ENCODE measurements at regions not wholly inside any gene's neighbourhood (a gene's known extent, or its start where the extent isn't known, plus 50 kb on each side); places are given as distances from the start of the nearest gene placed in this dataset.

DNA sequence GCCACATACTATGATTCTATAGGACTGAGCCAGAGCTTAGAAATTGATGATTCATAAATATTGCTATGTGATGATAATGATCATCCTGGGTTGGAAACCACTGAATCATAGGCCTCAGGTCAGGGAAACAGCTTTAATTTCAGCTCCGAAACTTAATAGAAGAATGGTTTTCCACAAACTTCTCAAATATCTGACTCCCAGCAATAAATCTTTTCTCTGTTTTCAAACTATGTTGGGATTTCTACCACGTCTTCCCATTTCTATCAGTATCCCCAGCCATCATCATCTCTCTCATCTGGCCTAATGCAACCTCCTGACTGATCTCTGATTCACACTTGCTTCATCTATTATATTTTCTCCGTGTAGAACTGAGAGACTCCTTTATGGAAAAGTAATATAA, 521.8 kb upstream of the AGA start:
- Histone ChIP-seq H3K4me2 (ENCODE audit: insufficient read depth, low read length) (no peak overlapping the region), H4K20me1 (ENCODE audit: insufficient read depth, low read length) (no peaks in the 10 kb centered on the region), H3K9me3 (ENCODE audit: low read depth, low read length) (no peaks in the 10 kb centered on the region), H3K27ac (ENCODE audit: low read depth, low read length) (no peak overlapping the region), H2AFZ (ENCODE audit: low read length) (no peak overlapping the region), H3K4me1 (ENCODE audit: insufficient read depth, low read length) (no peaks in the 10 kb centered on the region), H3K36me3 (ENCODE audit: insufficient read depth, low read length) (no peaks in the 10 kb centered on the region), H3K4me3 (ENCODE audit: insufficient read depth, low read length) (no peak overlapping the region), H3K79me2 (ENCODE audit: insufficient read depth, low read length) (no peaks in the 10 kb centered on the region), H3K27me3 (ENCODE audit: insufficient read depth, low read length) (no peaks in the 10 kb centered on the region)
- TF ChIP-seq, protein P1, sequence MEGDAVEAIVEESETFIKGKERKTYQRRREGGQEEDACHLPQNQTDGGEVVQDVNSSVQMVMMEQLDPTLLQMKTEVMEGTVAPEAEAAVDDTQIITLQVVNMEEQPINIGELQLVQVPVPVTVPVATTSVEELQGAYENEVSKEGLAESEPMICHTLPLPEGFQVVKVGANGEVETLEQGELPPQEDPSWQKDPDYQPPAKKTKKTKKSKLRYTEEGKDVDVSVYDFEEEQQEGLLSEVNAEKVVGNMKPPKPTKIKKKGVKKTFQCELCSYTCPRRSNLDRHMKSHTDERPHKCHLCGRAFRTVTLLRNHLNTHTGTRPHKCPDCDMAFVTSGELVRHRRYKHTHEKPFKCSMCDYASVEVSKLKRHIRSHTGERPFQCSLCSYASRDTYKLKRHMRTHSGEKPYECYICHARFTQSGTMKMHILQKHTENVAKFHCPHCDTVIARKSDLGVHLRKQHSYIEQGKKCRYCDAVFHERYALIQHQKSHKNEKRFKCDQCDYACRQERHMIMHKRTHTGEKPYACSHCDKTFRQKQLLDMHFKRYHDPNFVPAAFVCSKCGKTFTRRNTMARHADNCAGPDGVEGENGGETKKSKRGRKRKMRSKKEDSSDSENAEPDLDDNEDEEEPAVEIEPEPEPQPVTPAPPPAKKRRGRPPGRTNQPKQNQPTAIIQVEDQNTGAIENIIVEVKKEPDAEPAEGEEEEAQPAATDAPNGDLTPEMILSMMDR (IDR thresholded peaks at IDR 0.05; ENCODE audit: extremely low read depth, low read depth, low read length): no peak
- no peak for DNase-seq (ENCODE audit: insufficient read length, low spot score, missing footprints)

DNA sequence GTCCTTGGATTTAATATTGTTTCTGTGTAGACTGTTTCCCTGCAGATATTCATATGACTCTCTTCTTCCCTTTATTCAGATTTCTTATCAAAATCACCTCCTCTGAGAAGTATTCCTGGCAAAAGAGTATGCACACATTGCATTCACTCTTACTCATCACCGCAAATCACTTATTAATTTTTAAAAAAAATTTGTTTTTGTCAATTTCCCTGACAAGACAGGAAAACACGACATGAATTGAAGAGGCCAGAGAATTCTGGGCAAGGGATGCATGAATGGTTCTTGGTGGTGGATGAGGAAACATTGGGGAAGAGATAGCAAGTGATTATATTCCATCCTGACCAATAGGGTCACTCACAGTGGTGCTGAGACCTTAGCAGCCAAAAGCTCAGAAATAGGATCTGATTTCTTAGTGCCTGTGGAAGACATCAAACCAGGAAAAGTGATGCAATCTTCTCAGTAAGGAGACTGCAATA, 522.5 kb upstream of the AGA start:
- Histone ChIP-seq H3K27ac (ENCODE audit: low read depth, low read length) (no peak overlapping the region), H4K20me1 (ENCODE audit: insufficient read depth, low read length) (no peaks in the 10 kb centered on the region), H2AFZ (ENCODE audit: low read length) (no peak overlapping the region), H3K79me2 (ENCODE audit: insufficient read depth, low read length) (no peaks in the 10 kb centered on the region), H3K9me3 (ENCODE audit: low read depth, low read length) (no peaks in the 10 kb centered on the region), H3K36me3 (ENCODE audit: insufficient read depth, low read length) (no peaks in the 10 kb centered on the region), H3K4me3 (ENCODE audit: insufficient read depth, low read length) (no peak overlapping the region), H3K27me3 (ENCODE audit: insufficient read depth, low read length) (no peaks in the 10 kb centered on the region), H3K4me2 (ENCODE audit: insufficient read depth, low read length) (no peak overlapping the region), H3K4me1 (ENCODE audit: insufficient read depth, low read length) (no peaks in the 10 kb centered on the region)
- no peak for DNase-seq (ENCODE audit: insufficient read length, low spot score, missing footprints)
- TF ChIP-seq, protein P1 (IDR thresholded peaks at IDR 0.05; ENCODE audit: extremely low read depth, low read depth, low read length): no peak

DNA sequence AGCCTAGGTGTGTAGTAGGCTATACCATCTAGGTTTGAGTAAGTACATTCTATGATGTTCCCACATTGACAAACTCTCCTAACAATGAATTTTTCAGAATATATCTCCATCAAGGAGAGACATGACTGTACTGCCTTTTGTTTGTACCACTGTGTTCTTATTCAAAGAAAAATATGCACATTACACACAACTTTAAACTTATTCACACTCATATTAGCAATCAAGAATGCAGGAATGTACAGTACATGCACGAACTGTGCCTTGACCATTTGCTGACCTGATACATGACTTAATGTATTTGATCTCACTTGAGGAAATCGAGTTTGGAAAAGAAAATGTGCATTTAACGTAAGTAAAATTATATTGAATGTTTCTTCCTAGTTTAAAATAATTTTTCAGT, 525.1 kb upstream of the AGA start:
- no peaks in the 10 kb centered on the region for H3K27me3 ChIP-seq (ENCODE audit: insufficient read depth, low read length)
- no peaks in the 10 kb centered on the region for H4K20me1 ChIP-seq (ENCODE audit: insufficient read depth, low read length)
- no peak overlapping the region for H3K4me2 ChIP-seq (ENCODE audit: insufficient read depth, low read length)
- no peaks in the 10 kb centered on the region for H3K4me1 ChIP-seq (ENCODE audit: insufficient read depth, low read length)
- no peaks in the 10 kb centered on the region for H3K79me2 ChIP-seq (ENCODE audit: insufficient read depth, low read length)
- H3K27ac ChIP-seq (ENCODE audit: low read depth, low read length): no peak overlapping the region
- TF ChIP-seq, protein P1 (IDR thresholded peaks at IDR 0.05; ENCODE audit: extremely low read depth, low read depth, low read length): no peak
- no peak overlapping the region for H2AFZ ChIP-seq (ENCODE audit: low read length)
- no peak for DNase-seq (ENCODE audit: insufficient read length, low spot score, missing footprints)
- H3K36me3 ChIP-seq (ENCODE audit: insufficient read depth, low read length): no peaks in the 10 kb centered on the region
- no peak overlapping the region for H3K4me3 ChIP-seq (ENCODE audit: insufficient read depth, low read length)
- H3K9me3 ChIP-seq (ENCODE audit: low read depth, low read length): no peaks in the 10 kb centered on the region

DNA sequence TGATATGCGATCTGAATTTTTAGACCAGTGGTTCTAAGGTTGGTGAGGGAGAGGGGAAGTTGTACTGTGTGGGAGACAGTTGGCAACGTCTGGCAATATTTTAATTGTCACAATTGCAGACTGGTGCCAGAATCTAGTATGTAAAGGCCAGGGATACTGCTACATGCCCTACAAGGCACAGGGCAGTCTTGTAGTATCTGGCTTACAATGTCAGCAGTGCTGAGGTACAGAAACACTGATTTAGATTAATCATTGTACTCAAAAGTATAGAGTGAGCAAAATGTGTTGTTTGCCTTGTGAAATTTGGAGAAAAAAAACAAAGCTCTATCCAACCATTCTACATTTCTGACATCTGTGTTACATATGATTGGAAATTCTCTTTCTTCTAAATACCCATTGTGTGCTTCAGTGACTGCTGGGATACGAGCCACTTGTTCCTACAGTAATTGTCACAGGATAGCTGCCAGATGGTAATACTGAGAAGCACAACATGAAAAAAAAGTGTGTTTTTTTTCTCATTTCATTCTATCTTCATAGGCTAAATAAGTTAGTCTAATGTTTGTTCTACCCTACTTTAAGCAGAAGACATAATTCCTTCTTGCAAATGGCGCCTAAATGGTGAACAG, 526.7 kb upstream of the AGA start:
- no peak overlapping the region for H3K27ac ChIP-seq (ENCODE audit: low read depth, low read length)
- TF ChIP-seq, protein P1 (IDR thresholded peaks at IDR 0.05; ENCODE audit: extremely low read depth, low read depth, low read length): no peak
- no peaks in the 10 kb centered on the region for H3K27me3 ChIP-seq (ENCODE audit: insufficient read depth, low read length)
- no peaks in the 10 kb centered on the region for H4K20me1 ChIP-seq (ENCODE audit: insufficient read depth, low read length)
- no peak overlapping the region for H3K4me3 ChIP-seq (ENCODE audit: insufficient read depth, low read length)
- H2AFZ ChIP-seq (ENCODE audit: low read length): no peak overlapping the region
- DNase-seq (ENCODE audit: insufficient read length, low spot score, missing footprints): no peak
- no peaks in the 10 kb centered on the region for H3K79me2 ChIP-seq (ENCODE audit: insufficient read depth, low read length)
- no peaks in the 10 kb centered on the region for H3K36me3 ChIP-seq (ENCODE audit: insufficient read depth, low read length)
- H3K4me2 ChIP-seq (ENCODE audit: insufficient read depth, low read length): no peak overlapping the region
- no peaks in the 10 kb centered on the region for H3K9me3 ChIP-seq (ENCODE audit: low read depth, low read length)
- no peaks in the 10 kb centered on the region for H3K4me1 ChIP-seq (ENCODE audit: insufficient read depth, low read length)
